B cell (primary cell): ENCODE measurements at regions not wholly inside any gene's neighbourhood (a gene's known extent, or its start where the extent isn't known, plus 50 kb on each side); places are given as distances from the start of the nearest gene placed in this dataset.

ENCODE experiments used
- ATAC-seq: fragments of 200-7000 bp; cut with Tn5 transposase; one replicate; pipeline ENCODE4 v1.10.0; 2021; ENCODE audit warnings: low read depth, mild to moderate bottlenecking, moderate number of reproducible peaks, moderate library complexity
- CTCF ChIA-PET: fragments of 350-600 bp; sonication (Branson Sonifier 250); formaldehyde crosslinking; loops from one replicate; lab custom pipeline; 2021; ENCODE audit warnings: antibody characterized with exemption, inconsistent platforms; lab: Charles Lee
- POLR2A ChIA-PET: fragments of 350-600 bp; sonication (Branson Sonifier 250); formaldehyde crosslinking; loops from one replicate; lab custom pipeline; 2021; ENCODE audit warnings: antibody characterized with exemption; lab: Charles Lee
- DNase-seq: peaks from one replicate; pipeline ENCODE4 v3.0.0; 2013
- H2AFZ ChIP-seq: 2 replicates; pipeline ENCODE4 v1.6.1; 2012; ENCODE audit warnings: mild to moderate bottlenecking, low read depth, low read length; ENCODE audit not compliant: insufficient read depth, poor library complexity, severe bottlenecking
- H3K27ac ChIP-seq, 2 donors: 1 replicate in 1 of 2; 2 replicates in 1 of 2; pipeline ENCODE4 v1.5.1; 2012 to 2013; ENCODE audit warnings: low read length in 2 of 2, mild to moderate bottlenecking in 2 of 2, moderate library complexity in 1 of 2
- H3K27me3 ChIP-seq, 4 experiments: fragments of 200-600 bp in 1 of 4; sonication (generic) in 1 of 4; replicated peaks in 1 of 4; 1 replicate in 2 of 4; 2 replicates in 2 of 4; pipeline versions ENCODE4 v1.6.1 to v1.7.0; 2013 to 2016; ENCODE audit warnings: low read length in 3 of 4, mild to moderate bottlenecking in 2 of 4, mixed read lengths in 1 of 4, moderate library complexity in 1 of 4; ENCODE audit not compliant: insufficient read depth in 4 of 4, control insufficient read depth in 3 of 4; ENCODE audit errors: control extremely low read depth in 1 of 4
- H3K36me3 ChIP-seq, 2 experiments: replicated peaks in 1 of 2; 1 replicate in 1 of 2; 2 replicates in 1 of 2; pipeline versions ENCODE4 v1.6.1 to v1.7.1; 2013; ENCODE audit warnings: low read length in 1 of 2; ENCODE audit not compliant: insufficient read depth in 2 of 2, control insufficient read depth in 1 of 2; ENCODE audit errors: control extremely low read depth in 1 of 2, extremely low read depth in 1 of 2
- H3K4me1 ChIP-seq, 2 donors: fragments of 200-600 bp in 1 of 2; sonication (generic) in 1 of 2; 1 replicate in 1 of 2; 2 replicates in 1 of 2; pipeline versions ENCODE4 v1.5.1 to v1.6.1; 2013 to 2017; ENCODE audit warnings: low read length in 2 of 2; ENCODE audit not compliant: control insufficient read depth in 2 of 2, insufficient read depth in 2 of 2
- H3K4me2 ChIP-seq: replicated peaks from 2 replicates; pipeline ENCODE3; 2012; ENCODE audit warnings: mild to moderate bottlenecking, low read depth, low read length; ENCODE audit not compliant: poor library complexity, severe bottlenecking
- H3K4me3 ChIP-seq, 5 experiments: fragments of 200-600 bp in 1 of 5; sonication (generic) in 1 of 5; 1 replicate in 3 of 5; 2 replicates in 2 of 5; pipeline versions ENCODE4 v1.5.1 to v1.7.0; 2011 to 2016; ENCODE audit warnings: low read length in 4 of 5, mild to moderate bottlenecking in 4 of 5, low read depth in 2 of 5, control low read depth in 1 of 5, moderate library complexity in 1 of 5; ENCODE audit not compliant: insufficient read depth in 1 of 5; ENCODE audit errors: control extremely low read depth in 1 of 5, extremely low read depth in 1 of 5
- H3K79me2 ChIP-seq: fragments of 200-600 bp; sonication (generic); one replicate; pipeline ENCODE4 v1.6.0; 2016; ENCODE audit warnings: low read length; ENCODE audit not compliant: control insufficient read depth, insufficient read depth
- H3K9ac ChIP-seq: fragments of 200-600 bp; sonication (generic); 2 replicates; pipeline ENCODE4 v1.6.1; 2017; ENCODE audit warnings: mild to moderate bottlenecking, low read length, moderate library complexity
- H3K9me3 ChIP-seq, 3 donors: one replicate each; pipeline versions ENCODE4 v1.6.1 to v1.7.1; 2013; ENCODE audit warnings: low read length in 2 of 3; ENCODE audit not compliant: control insufficient read depth in 2 of 3, insufficient read depth in 1 of 3; ENCODE audit errors: control extremely low read depth in 1 of 3
- H4K20me1 ChIP-seq: 2 replicates; pipeline ENCODE4 v1.6.0; 2012; ENCODE audit warnings: mild to moderate bottlenecking, low read length; ENCODE audit not compliant: insufficient read depth, control insufficient read depth, poor library complexity, severe bottlenecking
- H3K27ac Mint-ChIP-seq: one replicate; pipeline ENCODE4 v1.8.0; 2021; ENCODE audit warnings: mixed read lengths
- H3K27me3 Mint-ChIP-seq: one replicate; pipeline ENCODE4 v1.8.0; 2021; ENCODE audit warnings: mixed read lengths
- H3K4me1 Mint-ChIP-seq: one replicate; pipeline ENCODE4 v1.8.0; 2021; ENCODE audit warnings: mixed read lengths
- H3K4me3 Mint-ChIP-seq: one replicate; pipeline ENCODE4 v1.8.0; 2021; ENCODE audit warnings: mixed read lengths
- H3K9me3 Mint-ChIP-seq: one replicate; pipeline ENCODE4 v1.8.0; 2022; ENCODE audit warnings: mixed read lengths; ENCODE audit not compliant: insufficient read depth
- EZH2 ChIP-seq: IDR thresholded peaks from 2 replicates; pipeline ENCODE4 v1.6.1; 2012; ENCODE audit warnings: borderline replicate concordance, low read depth, mild to moderate bottlenecking, moderate library complexity, low read length; ENCODE audit not compliant: insufficient read depth, poor library complexity, severe bottlenecking
- WGBS: methylation state at CpG from one replicate; pipeline ENCODE4 v1.1.5; 2013; ENCODE audit warnings: missing lambda C conversion rate; ENCODE audit not compliant: insufficient coverage; 5-methylcytosine and 5-hydroxymethylcytosine counted together
- intact Hi-C: fragments of 100-400 bp; cut with micrococcal nuclease; formaldehyde crosslinking; loops from one replicate; pipeline ENCODE4 v1.10.0; 2022
- TF ChIP-seq, protein P1 (sequence below): fragments of 200-600 bp; IDR thresholded peaks from one replicate; pipeline ENCODE4 v1.8.0; 2022; ENCODE audit warnings: antibody characterized with exemption, mild to moderate bottlenecking

DNA sequence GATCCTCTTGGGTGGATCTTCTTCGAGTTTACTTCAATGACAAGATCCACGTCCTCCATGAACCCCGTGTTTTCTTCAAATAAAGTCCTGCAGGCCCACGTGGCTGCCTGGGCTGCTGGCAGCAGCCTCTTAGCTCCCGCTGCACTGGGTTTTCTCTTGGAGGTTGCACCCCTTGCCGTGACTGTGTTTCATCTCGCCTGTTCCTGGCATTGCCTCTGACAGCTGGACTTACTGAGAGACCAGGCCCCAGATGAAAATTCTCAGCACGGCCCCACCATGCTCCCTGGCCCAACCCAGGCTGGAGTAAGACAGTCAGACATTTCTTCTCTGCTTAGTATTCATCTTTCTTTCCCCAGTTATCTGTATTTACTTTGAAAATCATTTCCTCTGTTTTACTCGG is 274.8 kb upstream of the RUNX1 start:
- Mint-ChIP-seq H3K4me1 (no peaks in the 10 kb centered on the region), H3K27me3 (peaks cover 3% of the 10 kb centered on the region), H3K4me3 (no peak overlapping the region), H3K27ac (no peak overlapping the region), H3K9me3 (no peaks in the 10 kb centered on the region)
- CTCF ChIA-PET: no interaction called here
- Histone ChIP-seq H3K9ac (no peak overlapping the region), H4K20me1 (no peaks in the 10 kb centered on the region), H3K9me3 (no peaks in the 10 kb centered on the region), H3K4me3 (no peak overlapping the region), H2AFZ (no peak overlapping the region), H3K4me2 (no peak overlapping the region), H3K27ac (no peak overlapping the region), H3K79me2 (no peaks in the 10 kb centered on the region), H3K36me3 (no peaks in the 10 kb centered on the region), H3K4me1 (no peaks in the 10 kb centered on the region), H3K27me3 (no peaks in the 10 kb centered on the region)
- ATAC-seq (no peak), DNase-seq (no peak)
- TF ChIP-seq, protein P1, sequence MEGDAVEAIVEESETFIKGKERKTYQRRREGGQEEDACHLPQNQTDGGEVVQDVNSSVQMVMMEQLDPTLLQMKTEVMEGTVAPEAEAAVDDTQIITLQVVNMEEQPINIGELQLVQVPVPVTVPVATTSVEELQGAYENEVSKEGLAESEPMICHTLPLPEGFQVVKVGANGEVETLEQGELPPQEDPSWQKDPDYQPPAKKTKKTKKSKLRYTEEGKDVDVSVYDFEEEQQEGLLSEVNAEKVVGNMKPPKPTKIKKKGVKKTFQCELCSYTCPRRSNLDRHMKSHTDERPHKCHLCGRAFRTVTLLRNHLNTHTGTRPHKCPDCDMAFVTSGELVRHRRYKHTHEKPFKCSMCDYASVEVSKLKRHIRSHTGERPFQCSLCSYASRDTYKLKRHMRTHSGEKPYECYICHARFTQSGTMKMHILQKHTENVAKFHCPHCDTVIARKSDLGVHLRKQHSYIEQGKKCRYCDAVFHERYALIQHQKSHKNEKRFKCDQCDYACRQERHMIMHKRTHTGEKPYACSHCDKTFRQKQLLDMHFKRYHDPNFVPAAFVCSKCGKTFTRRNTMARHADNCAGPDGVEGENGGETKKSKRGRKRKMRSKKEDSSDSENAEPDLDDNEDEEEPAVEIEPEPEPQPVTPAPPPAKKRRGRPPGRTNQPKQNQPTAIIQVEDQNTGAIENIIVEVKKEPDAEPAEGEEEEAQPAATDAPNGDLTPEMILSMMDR: no peak
- TF ChIP-seq EZH2: no peak
- POLR2A ChIA-PET: interaction anchor here (0.7 kb wide), 1 partner anchor 8 kb away, joined by 3 read pairs; no protein-coding TSS in a partner anchor
- intact Hi-C loops: no loop called here
- 92% methylated on average over 8 of the region's 9 CpGs for WGBS

DNA sequence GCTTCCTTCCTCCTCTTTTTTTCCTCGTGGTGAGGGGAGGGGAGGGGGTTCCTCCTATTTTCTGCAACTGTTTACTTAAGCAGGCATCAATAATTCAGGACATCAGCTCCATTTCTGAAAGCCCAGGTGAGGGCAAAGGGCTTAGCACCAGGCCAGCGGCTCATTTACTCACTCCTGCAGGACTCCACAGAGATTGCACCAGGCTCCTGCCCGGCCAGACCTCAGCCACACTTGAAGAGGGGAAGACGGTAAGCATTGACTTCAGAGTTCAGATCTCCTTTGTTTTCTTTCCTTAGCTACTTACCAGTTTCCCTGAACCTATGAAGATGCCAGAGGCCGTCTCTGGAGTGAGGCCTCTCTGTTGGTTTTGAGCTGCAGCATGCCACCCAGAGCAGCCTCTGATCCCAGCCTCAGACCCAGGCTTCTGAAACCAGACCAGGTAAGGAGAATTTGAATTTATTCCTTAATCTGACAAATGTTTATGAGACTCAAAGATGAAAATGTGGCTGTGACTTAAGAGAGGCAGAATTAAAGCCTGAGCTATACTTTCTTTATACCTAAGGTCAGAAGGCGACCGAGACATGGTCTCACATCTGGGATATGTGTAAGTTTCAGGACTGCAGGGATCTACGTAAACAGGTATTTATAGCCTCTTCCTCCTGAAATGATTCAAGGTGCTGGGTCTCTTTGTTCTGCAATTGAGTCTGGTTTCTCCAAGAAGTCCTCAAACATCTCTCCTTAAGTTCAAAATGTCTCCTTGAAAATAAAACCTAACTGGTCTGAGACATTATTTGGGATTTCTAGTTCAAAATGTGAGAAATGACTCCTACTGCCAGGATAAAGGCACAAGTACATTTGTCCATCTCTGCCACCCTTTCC is 272.5 kb upstream of the RUNX1 start:
- no peak overlapping the region for H3K27ac Mint-ChIP-seq

More for the DNA sequence above, 272.5 kb upstream of the RUNX1 start:
- POLR2A ChIA-PET: no interaction called here
- Histone ChIP-seq H3K9me3 (no peaks in the 10 kb centered on the region), H3K4me2 (no peak overlapping the region), H2AFZ (no peak overlapping the region), H3K27ac (no peak overlapping the region), H4K20me1 (no peaks in the 10 kb centered on the region), H3K79me2 (no peaks in the 10 kb centered on the region), H3K4me1 (no peaks in the 10 kb centered on the region), H3K9ac (no peak overlapping the region), H3K4me3 (no peak overlapping the region), H3K36me3 (no peaks in the 10 kb centered on the region), H3K27me3 (no peaks in the 10 kb centered on the region)
- no peak for TF ChIP-seq EZH2
- TF ChIP-seq, protein P1: no peak
- CTCF ChIA-PET: no interaction called here
- DNase-seq: no peak
- H3K4me3 Mint-ChIP-seq: no peak overlapping the region
- H3K4me1 Mint-ChIP-seq: no peaks in the 10 kb centered on the region
- no peaks in the 10 kb centered on the region for H3K9me3 Mint-ChIP-seq
- intact Hi-C loops: no loop called here
- peaks cover 3% of the 10 kb centered on the region for H3K27me3 Mint-ChIP-seq
- ATAC-seq: no peak
- 100% methylated on average over 3 of the region's 8 CpGs for WGBS
